Keratinocyte (primary cell): ENCODE measurements at regions not wholly inside any gene's neighbourhood (a gene's known extent, or its start where the extent isn't known, plus 50 kb on each side); places are given as distances from the start of the nearest gene placed in this dataset.

Experiments used
- DNase-seq: peaks from one replicate; pipeline ENCODE4 v3.0.0-alpha.2; 2011; ENCODE audit warnings: low read depth, missing footprints, low spot score
- FAIRE-seq: peaks from 2 replicates; lab custom pipeline; 2011; peaks lifted over from hg19 to GRCh38; lab: Jason Lieb, UNC
- H2AFZ ChIP-seq: 2 replicates; pipeline ENCODE4 v1.6.0; 2012; ENCODE audit warnings: low read length, control low read depth, inconsistent platforms; ENCODE audit not compliant: control insufficient read depth
- H3K27ac ChIP-seq: 2 replicates; pipeline ENCODE4 v1.5.1; 2011; ENCODE audit warnings: low read length; ENCODE audit not compliant: control insufficient read depth, insufficient read depth
- H3K27me3 ChIP-seq: 3 replicates; pipeline ENCODE4 v1.6.0; 2011; ENCODE audit warnings: low read length; ENCODE audit not compliant: control insufficient read depth, insufficient read depth; ENCODE audit errors: extremely low read depth
- H3K36me3 ChIP-seq, 2 experiments: 2 replicates in 1 of 2; 3 replicates in 1 of 2; pipeline ENCODE4 v1.5.1; 2011; ENCODE audit warnings: low read length in 2 of 2, mild to moderate bottlenecking in 1 of 2; ENCODE audit not compliant: control insufficient read depth in 2 of 2, insufficient read depth in 2 of 2; ENCODE audit errors: extremely low read depth in 1 of 2
- H3K4me1 ChIP-seq: 3 replicates; pipeline ENCODE4 v1.5.1; 2011; ENCODE audit warnings: low read length; ENCODE audit not compliant: control insufficient read depth, insufficient read depth; ENCODE audit errors: extremely low read depth
- H3K4me2 ChIP-seq: 3 replicates; pipeline ENCODE4 v1.6.0; 2011; ENCODE audit warnings: low read depth, low read length; ENCODE audit not compliant: control insufficient read depth, insufficient read depth; ENCODE audit errors: extremely low read depth
- H3K4me3 ChIP-seq, 3 experiments: fragments of 200-600 bp in 1 of 3; sonication (generic) in 1 of 3; 2 replicates in 2 of 3; 3 replicates in 1 of 3; pipeline ENCODE4 v1.5.1; 2011 to 2016; ENCODE audit warnings: low read length in 3 of 3, mild to moderate bottlenecking in 3 of 3, control low read depth in 2 of 3, inconsistent platforms in 1 of 3, low read depth in 1 of 3, mixed read lengths in 1 of 3, mixed run types in 1 of 3, moderate library complexity in 1 of 3; ENCODE audit not compliant: control insufficient read depth in 2 of 3, insufficient read depth in 2 of 3; ENCODE audit errors: extremely low read depth in 1 of 3
- H3K79me2 ChIP-seq: 2 replicates; pipeline ENCODE4 v1.6.0; 2012; ENCODE audit warnings: low read length; ENCODE audit not compliant: control insufficient read depth, insufficient read depth
- H3K9ac ChIP-seq: 3 replicates; pipeline ENCODE4 v1.6.0; 2011; ENCODE audit warnings: low read length; ENCODE audit not compliant: control insufficient read depth, insufficient read depth; ENCODE audit errors: extremely low read depth
- H3K9me1 ChIP-seq: 3 replicates; pipeline ENCODE4 v1.6.0; 2011; ENCODE audit warnings: low read length; ENCODE audit not compliant: control insufficient read depth, insufficient read depth; ENCODE audit errors: extremely low read depth
- H3K9me3 ChIP-seq: 2 replicates; pipeline ENCODE4 v1.5.1; 2012; ENCODE audit warnings: low read depth, low read length; ENCODE audit not compliant: control insufficient read depth
- H4K20me1 ChIP-seq: 3 replicates; pipeline ENCODE4 v1.6.0; 2011; ENCODE audit warnings: low read length; ENCODE audit not compliant: control insufficient read depth, insufficient read depth; ENCODE audit errors: extremely low read depth
- EZH2 ChIP-seq: IDR thresholded peaks from one replicate; pipeline ENCODE4 v1.6.1; 2012; ENCODE audit warnings: inconsistent platforms, mild to moderate bottlenecking, low read length, moderate library complexity
- dilution Hi-C: fragments of 300-500 bp; cut with MboI; formaldehyde crosslinking; loops from one replicate; pipeline ENCODE4 v1.7.0; 2020; ENCODE audit warnings: low sequenced_read_pairs; ENCODE audit not compliant: extremely low pct_ligation_motif_present
- small RNA-seq, 3 experiments: library from RNA; depleted of rRNA; stranded (forward); fragments of <200 nt; gene quantifications; one replicate each; pipeline ENCODE3, GENCODE V24; 2012; ENCODE audit warnings: low read depth in 3 of 3, low replicate concordance in 1 of 3; ENCODE audit not compliant: insufficient read length in 3 of 3
- TF ChIP-seq, protein P1 (sequence below), 3 experiments: IDR thresholded peaks in 1 of 3; conservative IDR thresholded peaks in 1 of 3; optimal IDR thresholded peaks in 1 of 3; 2 replicates in 2 of 3; 3 replicates in 1 of 3; pipeline versions ENCODE3 to v1.5.1; 2011; ENCODE audit warnings: low read length in 3 of 3, mild to moderate bottlenecking in 3 of 3, moderate library complexity in 2 of 3, control low read depth in 1 of 3, inconsistent platforms in 1 of 3; ENCODE audit not compliant: insufficient read depth in 2 of 3; ENCODE audit errors: extremely low read depth in 1 of 3

GRCh38 chrX:147853701-147854100 lies 58.0 kb upstream of the FMR1 start:
- H3K9me3 ChIP-seq = no peaks in the 10 kb centered on the region
- no peaks in the 10 kb centered on the region for H3K79me2 ChIP-seq
- DNase-seq = no peak
- no peak overlapping the region for H3K9ac ChIP-seq
- H3K9me1 ChIP-seq = no peaks in the 10 kb centered on the region
- H3K4me2 ChIP-seq = no peak overlapping the region
- dilution Hi-C loops = no loop called here
- TF ChIP-seq EZH2 = no peak
- TF ChIP-seq, protein P1, sequence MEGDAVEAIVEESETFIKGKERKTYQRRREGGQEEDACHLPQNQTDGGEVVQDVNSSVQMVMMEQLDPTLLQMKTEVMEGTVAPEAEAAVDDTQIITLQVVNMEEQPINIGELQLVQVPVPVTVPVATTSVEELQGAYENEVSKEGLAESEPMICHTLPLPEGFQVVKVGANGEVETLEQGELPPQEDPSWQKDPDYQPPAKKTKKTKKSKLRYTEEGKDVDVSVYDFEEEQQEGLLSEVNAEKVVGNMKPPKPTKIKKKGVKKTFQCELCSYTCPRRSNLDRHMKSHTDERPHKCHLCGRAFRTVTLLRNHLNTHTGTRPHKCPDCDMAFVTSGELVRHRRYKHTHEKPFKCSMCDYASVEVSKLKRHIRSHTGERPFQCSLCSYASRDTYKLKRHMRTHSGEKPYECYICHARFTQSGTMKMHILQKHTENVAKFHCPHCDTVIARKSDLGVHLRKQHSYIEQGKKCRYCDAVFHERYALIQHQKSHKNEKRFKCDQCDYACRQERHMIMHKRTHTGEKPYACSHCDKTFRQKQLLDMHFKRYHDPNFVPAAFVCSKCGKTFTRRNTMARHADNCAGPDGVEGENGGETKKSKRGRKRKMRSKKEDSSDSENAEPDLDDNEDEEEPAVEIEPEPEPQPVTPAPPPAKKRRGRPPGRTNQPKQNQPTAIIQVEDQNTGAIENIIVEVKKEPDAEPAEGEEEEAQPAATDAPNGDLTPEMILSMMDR (optimal IDR thresholded peaks at IDR 0.05 in 1 of 3, IDR thresholded peaks at IDR 0.05 in 1 of 3, conservative IDR thresholded peaks at IDR 0.05 in 1 of 3; ENCODE audit: extremely low read depth in 1 of 3, insufficient read depth in 2 of 3, low read length in 3 of 3) = no peak
- no peak for FAIRE-seq
- H3K4me3 ChIP-seq = no peak overlapping the region
- no peaks in the 10 kb centered on the region for H3K27me3 ChIP-seq
- no peak overlapping the region for H2AFZ ChIP-seq
- no peak overlapping the region for H3K27ac ChIP-seq
- H4K20me1 ChIP-seq = no peaks in the 10 kb centered on the region
- no peaks in the 10 kb centered on the region for H3K36me3 ChIP-seq
- no peaks in the 10 kb centered on the region for H3K4me1 ChIP-seq

DNA sequence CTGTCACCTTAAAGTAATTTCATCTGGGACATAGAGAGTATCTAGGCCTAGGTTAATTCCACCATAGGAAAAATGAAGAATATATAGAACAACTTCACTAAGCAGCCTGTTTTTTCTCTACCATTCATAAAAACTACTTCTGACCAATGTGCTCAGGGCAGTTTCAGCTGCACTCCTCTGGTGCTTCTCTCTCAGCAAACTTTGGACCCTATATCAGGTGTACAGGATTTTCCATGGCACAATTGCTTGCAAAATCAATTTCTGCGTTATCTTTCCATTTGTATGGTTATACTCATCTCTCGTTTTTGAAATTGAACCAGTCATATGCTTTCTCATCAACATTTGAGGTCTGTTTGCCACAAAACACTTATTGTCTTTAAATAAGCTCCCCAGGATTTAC lies 52.1 kb upstream of the FMR1 start:
- no peak overlapping the region for H2AFZ ChIP-seq
- TF ChIP-seq, protein P1 (optimal IDR thresholded peaks at IDR 0.05 in 1 of 3, IDR thresholded peaks at IDR 0.05 in 1 of 3, conservative IDR thresholded peaks at IDR 0.05 in 1 of 3; ENCODE audit: extremely low read depth in 1 of 3, insufficient read depth in 2 of 3, low read length in 3 of 3) = no peak
- no peak for TF ChIP-seq EZH2
- no peak overlapping the region for H3K4me2 ChIP-seq
- dilution Hi-C loops = no loop called here
- H3K4me1 ChIP-seq = no peaks in the 10 kb centered on the region
- no peaks in the 10 kb centered on the region for H3K9me3 ChIP-seq
- H3K9ac ChIP-seq = no peak overlapping the region
- no peaks in the 10 kb centered on the region for H3K79me2 ChIP-seq
- H3K27me3 ChIP-seq = no peaks in the 10 kb centered on the region
- no peak for DNase-seq
- FAIRE-seq = no peak
- no peaks in the 10 kb centered on the region for H4K20me1 ChIP-seq
- no peaks in the 10 kb centered on the region for H3K36me3 ChIP-seq
- no peak overlapping the region for H3K27ac ChIP-seq
- no peak overlapping the region for H3K4me3 ChIP-seq
- H3K9me1 ChIP-seq = no peaks in the 10 kb centered on the region

Small RNA genes lying in the stretch of these regions (small RNA-seq; reads per million reads assigned to genes)
- gene AC016925.1 = 0 reads per million in 3 experiments
- gene AC016925.2 = 0 reads per million in 3 experiments
- 0 reads per million in 3 experiments for gene AL009048.1
- 0 reads per million in 3 experiments for gene AL096861.1
- gene RNU6-382P = 0 reads per million in 3 experiments
